ENCODE measurements at regions not wholly inside any gene's neighbourhood (a gene's known extent, or its start where the extent isn't known, plus 50 kb on each side); places are given as distances from the start of the nearest gene placed in this dataset.
"Not testable (repeated sequence)": the region's sequence is repeated elsewhere in the genome, so short reads cannot be mapped to it uniquely, and the experiment has no call there.

DNA sequence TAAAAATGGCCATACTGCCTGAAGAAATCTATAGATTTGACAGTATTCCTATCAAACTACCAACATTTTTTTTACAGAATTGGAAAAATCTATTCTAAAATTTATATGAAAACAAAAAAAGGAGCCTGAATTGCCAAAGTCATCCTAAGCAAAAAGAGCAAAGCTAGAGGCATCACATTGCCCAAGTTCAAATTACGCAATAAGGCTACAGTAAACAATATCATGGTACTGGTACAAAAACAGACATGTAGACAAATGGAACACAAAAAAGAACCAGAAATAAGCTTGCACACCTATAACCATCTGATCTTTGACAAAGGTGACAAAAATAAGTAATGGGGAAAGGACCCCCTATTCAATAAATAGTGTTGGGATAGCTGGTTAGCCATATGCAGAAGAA, 50.2 kb upstream of the THSD7B start:
- DNase-seq, result no peak

DNA sequence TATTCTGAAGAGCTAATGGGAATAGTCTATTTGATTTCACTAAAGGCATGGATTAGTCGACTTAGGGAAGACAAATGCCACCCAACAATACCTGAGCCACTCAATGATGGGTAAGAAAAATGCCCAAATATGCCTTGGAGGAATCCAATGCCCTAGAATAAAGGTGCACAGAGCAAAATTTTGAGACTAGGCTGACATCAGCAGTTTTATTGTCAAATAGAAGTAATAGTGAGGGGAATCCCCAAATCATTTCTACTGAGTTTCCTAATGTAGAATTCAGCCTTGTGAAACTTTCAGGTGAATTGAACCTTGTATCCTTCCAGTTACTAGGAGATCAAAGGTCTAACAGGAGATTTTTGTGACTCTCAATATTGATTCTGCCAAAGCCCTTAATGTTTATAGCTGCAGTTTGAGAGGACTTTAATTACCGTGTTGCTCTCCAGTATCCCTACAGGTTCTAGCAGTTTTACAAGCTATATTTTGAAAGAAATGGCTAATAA, 50.8 kb upstream of the THSD7B start:
- DNase-seq, result no peak

DNA sequence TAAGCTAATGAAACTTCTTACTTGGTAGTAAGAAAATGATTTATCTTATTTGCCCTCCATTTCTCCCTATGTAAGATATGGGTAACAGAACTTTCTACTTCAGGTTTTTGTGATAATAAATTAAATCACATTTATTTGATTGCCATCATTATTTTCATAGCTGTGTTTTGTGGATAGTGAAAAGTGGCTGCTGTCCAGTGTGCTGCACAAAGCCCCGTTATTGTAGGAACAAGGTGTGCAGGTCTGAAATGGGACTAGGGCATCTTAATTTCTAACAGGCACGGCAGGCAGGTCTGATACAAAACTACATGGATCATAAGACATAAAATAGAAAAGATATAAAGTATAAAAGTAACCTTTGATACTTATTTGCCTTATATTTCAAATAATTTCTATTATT, 51.6 kb upstream of the THSD7B start:
- DNase-seq, result no peak

DNA sequence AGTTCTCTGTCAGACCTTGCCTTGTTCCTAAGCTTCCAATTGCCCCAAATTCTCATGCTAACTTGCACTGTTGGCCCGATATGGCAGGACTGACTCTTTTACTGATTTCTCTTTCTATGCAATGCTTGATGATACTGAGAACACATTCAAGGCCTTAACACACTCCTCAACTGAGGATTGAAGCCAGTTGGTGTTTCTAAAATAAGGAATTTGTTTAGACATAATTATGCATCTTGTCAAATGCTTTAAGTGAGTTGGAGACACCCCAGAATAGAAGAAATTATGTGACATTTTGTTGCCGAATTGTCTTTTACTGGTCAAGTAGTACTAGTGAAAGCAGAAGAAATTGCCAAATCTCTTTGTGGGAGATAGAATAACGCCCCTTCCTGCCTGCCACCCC, 60.0 kb upstream of the THSD7B start:
- no peak for DNase-seq

DNA sequence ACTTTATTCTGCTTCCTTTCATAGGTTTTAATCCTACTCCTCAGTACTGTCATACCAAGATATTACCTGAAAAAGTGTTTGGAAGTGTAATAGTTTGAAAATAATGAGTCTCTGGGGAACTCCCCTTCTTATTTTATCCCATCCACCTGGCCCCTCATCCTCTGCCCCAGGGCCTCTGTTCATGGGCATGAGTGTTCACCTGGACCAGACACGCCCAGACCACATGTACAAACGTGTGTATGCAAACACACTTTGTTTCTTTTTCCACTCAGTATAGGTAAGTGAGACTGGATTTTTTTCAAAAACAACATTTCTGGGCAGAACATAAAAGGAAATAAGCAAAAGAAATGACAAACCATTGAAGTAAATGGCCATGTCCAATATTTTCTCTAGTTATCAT, 62.1 kb upstream of the THSD7B start:
- DNase-seq, result no peak

DNA sequence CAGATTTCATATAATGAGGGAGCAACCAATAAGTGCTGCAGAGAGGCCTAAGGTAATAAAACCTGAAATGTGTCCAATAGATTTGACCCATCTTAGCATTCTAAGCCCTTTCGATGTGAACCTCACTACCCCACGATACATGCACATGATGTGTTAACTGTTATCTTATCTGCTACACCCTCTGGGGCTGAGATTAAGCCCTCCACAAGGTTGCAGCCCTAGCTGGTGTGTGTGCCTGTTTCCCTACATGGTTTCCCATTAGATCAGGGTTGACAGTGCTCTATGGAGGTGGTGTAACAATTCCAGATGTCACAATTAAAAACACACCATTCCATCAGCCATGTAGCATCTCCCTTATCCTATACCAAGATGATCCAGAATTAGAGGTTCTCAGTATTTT, 68.9 kb upstream of the THSD7B start:
- no peak for DNase-seq

DNA sequence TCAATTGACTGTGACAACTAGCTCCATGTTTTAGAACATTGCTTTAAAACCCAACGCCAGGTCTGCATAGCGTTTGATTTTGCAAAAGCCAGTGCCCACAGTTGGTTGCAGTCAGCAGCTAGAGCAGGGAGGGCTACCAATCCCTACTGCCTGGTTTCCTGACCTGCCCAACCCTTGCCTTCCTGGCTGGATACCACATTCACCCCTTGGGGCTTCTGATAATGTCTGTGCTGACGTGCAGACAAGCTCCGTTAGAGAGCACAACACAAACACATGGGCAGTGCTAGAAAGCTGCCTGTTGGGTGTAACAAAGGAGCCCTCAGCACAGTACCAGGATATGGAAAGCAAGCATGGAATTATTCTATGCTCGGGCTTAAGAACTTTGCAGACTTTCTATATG, 71.4 kb upstream of the THSD7B start:
- no peak for DNase-seq

DNA sequence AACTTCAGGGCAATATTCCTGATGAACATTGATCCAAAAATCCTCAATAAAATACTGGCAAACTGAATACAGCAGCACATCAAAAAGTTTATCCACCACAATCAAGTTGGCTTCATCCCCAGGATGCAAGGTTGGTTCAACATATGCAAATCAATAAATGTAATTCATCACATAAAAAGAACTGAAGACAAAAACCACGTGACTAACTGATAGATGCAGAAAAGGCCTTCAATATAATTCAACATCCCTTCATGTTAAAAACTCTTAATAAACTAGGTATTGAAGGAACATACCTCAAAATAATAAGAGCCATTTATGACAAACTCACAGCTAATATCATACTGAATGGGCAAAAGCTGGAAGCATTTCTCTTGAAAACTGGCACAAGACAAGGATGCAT, 85.3 kb upstream of the THSD7B start:
- not testable (repeated sequence) for DNase-seq

DNA sequence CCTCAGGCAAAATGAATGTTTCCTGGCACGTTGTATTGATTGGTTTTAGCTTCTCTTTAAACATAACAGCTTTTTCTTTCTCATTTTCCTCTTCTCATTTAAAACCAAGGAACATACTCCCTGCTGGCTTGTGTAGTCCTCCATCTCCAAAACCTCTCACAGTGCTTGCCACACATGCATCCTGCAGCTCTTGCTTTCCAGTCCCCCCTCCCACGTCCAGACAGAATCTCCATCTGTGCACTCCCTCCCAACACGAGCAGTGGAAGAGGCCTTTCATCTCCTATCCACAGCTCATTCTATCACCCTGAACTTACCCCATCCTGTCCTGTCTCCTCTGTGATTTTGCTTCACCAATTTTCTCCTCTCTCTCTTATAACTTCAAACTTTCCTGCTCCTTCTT, 99.6 kb upstream of the THSD7B start:
- DNase-seq, result peak; percentile 41

DNA sequence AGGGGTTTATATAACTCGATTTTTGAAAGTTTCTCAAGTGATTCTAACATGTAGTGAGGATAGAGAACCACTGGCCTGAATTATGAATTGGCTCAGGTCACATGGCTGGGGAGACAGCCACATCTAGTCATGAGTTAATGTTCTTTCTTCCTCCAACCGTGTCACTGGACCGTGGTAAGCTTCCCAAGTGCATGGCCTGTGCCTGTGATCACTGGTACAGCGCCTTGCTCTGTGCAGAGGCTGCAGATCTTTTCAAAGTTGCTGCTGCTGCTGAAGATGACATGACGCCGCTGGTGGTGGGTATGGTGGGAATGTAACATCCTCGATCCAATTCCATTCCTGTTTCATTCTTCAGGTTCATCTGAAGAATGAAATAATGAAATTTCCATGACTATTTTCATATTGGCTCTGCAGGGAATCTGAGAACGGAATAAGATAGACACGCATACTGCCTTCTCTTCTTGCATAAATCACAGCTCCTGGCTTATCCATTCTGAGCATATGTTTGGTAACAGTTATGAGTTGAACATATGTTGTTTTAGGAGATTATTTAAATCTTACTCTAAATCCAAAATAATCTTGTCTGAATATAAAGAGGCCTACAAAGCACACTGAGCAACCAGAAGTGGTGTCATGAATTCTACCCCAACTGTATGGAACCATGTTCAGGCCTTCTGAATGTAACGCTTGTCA, 100.5 kb upstream of the THSD7B start:
- DNase-seq, result peak; percentile 85

DNA sequence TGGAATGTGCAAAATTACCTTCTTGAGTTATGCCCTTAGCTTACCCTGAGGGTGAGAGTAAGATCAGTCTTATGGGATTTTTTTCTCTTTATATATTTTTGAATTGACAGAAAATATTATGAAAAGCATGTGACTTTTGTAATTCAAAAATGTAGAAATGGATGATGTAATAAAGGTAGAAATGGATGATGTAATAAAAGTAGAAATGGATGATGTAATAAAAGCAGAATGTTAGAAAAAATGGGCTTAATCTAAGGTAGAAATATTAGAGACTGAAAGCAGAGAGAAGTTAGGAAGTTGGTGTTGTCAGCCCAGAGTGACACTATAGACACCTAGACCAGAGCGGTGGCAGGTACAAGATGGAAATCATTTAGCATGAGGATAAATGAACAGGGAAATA, 107.1 kb upstream of the THSD7B start:
- no peak for DNase-seq

DNA sequence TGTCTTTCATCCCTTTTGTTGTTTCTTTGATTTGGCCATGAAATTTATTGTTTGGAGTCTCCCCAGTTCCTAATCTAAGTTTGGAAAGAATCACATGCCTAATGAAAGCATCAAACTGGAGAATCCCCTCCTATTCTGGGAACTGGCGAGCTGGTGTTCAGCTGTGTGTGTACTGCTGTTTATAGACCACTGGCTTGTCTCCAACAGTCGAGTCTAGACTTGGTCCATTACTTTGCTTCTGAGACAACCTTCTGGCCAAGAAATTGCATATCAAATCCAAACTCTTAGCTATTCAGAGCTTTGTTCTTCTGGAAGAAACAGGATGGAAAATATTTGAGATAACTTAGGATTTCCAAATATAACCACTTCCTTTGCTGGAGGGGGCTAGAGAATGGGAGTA, 111.5 kb upstream of the THSD7B start:
- DNase-seq, result no peak

DNA sequence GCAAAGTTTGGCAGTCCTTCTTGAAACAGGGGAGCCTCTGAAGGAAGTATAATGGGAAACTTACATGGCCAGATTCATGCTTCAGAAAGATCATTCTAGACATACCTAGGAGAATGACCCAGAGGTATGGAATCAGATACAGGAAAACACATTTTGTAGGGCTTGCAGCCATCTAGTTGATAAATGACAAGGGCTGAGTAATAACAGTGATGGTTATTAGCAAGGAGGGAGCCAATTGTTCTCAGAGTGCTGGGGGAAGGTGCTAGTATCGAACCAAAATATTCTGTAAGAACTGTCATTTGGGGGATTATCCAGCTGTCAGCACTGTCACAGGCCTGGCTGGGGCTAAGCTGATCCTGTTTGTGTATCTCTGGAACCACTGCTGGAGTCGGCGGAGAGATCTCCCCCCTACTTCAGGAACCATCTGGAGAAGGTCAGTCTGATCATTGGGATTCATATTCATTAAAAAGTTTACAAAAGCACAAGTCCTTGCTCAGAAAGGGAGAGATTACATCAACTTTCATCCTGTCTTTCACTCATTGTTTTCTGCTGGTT, 113.8 kb upstream of the THSD7B start:
- DNase-seq, result peak; percentile 68

DNA sequence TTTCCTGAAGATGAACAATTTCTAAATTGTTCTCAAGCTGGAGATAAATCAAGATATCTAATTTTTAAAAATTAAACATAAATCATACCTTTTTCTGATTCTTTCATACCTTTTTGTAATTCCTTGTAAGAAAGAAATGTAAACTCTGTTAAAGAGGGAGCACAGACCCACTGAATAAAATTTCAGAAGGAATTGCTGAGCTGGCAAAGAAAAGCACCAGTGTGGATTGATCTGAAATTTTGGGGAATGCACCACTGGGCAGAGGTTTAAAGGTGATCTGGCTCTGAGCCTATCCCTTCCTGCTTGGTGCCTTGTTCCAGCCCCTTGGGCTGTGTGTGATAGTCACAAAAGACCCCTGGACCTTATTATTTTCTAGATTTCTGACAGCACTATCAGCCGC, 118.3 kb upstream of the THSD7B start:
- no peak for DNase-seq

DNA sequence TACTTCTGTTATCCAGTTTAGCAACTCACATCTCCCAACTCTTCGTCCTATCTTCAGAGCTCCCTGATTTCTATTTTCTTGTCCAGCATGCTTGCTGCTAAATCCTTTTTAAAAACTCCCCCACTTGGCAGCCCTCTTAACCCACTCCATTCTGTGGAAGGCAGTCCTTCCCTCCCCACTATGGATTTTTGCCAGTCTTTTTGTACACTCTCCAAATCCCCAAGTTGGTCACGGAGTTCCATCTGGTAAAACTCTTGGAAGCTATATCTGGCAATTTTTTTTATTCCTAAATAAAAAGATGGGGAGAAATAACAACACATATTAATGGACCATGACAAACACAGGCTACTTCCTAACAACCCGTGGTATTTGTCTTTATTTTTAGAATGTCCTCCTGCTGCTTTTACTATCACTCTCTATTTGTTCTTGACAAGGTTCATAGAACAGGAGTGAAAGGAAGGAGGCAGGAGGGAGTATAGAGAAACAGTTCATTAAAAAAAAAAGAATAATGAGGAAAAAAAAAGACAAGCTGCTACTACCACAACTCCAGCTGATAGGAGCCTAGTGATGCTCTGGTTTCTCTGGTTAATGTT, 120.0 kb upstream of the THSD7B start:
- DNase-seq, result no peak

DNA sequence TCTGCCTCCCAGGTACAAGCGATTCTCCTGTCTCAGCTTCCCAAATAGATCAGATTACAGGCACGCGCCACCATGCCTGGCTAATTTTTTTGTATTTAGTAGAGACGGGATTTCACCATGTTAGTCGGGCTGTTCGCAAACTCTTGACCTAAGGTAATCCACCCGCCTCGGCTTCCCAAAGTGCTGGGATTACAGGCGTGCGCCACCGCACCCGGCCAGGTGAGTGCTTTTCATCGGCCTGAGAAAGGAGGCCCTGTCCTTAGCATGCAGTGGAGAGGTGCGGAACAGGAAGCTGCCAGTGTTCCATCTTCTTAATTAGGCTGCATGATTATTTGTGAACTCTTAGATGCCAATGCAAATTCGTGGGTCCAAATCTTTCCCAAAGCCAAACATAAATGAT, 125.7 kb upstream of the THSD7B start:
- DNase-seq, result no peak

DNA sequence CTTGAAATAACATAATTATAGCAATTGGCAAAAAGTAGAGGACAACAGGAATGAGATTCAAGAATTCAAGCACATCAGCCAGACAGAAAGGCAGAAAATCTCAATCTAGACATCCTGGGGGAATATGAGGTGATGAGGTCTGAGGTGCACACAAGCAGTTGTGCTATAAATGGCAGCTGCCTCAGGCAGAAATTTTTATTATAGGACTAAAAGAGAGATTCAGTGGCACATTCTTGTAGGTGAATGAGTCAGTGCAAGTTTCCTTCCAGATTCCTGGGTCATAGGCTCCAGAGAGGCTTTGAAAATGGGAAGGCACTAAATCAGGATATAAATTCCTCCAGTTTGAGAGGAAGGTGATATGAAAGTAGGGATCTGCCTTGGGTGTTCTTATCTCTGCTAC, 127.2 kb upstream of the THSD7B start:
- DNase-seq, result no peak

DNA sequence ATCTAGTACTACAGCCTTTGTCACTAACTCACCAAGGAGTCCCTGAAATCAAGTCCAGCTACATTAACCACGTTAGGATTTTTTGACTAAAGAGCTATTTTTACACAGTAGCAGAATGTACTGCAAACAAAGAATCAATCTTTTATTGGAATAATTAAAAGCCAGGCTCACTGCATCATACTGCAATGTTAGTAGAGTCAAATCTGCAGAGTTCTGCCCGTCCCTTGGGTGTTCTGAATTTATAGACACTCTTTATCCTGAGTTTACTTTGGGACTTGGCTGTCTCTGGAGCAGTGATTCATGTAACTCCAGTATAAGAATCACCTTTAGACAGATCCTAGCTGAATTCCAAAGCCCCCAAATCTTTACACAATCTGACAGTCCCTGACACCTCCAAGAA, 127.9 kb upstream of the THSD7B start:
- no peak for DNase-seq

DNA sequence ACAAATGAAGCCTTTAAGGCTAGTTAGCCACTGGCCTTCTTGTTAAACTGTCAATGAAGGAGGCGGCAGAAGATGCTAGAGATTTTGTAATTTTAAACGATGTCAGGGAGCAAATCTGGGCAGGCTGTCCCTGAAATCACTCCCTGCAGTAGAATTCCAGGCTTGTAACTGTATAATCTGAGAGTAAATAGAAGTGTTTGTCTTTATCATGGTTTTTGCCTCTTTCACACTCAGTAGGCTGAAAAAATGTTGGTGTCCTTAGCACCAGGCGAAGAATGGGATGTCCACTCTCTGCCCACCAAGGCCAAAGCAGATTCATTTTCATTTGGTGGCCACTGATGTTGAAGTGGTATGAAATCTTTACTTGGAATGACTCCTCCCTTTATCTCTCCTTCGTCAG, 136.9 kb upstream of the THSD7B start:
- no peak for DNase-seq

DNA sequence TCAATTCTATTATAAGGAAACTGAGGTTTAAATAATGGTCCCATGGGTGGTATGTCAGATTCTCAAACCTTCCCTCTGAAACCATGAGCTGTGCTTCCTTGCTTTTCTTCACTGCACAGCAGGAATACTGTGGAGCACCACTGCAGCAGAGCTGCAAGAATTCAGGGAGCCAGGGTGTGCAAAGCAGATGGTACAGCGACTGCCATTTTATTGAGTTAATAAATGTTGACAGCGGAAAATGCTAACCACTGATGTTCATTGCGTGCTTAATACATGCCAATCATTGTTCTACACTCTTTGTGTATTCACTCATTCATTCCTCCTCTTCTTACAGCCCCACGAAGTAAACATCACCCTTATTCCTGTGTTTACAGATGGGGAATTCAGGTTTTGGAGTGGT, 152.2 kb upstream of the THSD7B start:
- DNase-seq, result peak; percentile 61

DNA sequence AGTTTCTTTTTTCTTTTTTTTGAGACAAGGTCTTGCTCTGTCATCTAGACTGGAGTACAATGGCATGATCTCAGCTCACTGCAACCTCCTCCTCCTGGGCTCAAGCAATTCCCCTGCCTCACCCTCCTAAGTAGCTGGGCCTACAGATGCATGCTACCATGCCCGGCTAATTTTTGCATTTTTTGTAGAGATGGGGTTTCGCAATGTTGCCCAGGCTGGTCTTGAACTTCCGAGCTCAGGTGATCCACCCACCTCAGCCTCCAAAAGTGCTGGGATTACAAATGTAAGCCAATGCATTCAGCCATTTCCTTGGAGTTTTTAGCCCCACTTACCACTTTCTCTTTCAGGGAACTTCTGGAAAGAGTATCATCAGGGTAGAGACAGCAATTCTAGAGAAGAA, 153.3 kb upstream of the THSD7B start:
- no peak for DNase-seq

DNA sequence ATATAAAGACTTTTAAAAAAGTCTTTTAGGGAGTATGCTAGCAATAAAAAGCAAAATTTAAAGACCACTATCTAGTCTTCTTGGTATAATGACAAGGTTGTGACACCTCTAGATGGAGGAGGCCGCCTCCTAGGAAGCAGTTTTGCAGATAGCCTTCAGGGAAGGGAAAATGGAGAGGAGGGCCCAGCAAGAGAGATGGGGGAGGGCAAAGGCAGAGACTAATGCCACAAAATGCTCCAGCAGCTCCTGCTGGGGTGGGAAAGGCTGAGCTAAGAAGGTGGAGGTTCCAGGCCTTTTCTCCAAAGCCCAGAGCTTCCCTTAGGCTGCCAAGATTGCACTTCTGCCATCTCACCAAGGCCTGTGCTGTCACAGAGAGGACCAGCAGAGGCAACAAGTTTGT, 153.9 kb upstream of the THSD7B start:
- DNase-seq, result no peak

DNA sequence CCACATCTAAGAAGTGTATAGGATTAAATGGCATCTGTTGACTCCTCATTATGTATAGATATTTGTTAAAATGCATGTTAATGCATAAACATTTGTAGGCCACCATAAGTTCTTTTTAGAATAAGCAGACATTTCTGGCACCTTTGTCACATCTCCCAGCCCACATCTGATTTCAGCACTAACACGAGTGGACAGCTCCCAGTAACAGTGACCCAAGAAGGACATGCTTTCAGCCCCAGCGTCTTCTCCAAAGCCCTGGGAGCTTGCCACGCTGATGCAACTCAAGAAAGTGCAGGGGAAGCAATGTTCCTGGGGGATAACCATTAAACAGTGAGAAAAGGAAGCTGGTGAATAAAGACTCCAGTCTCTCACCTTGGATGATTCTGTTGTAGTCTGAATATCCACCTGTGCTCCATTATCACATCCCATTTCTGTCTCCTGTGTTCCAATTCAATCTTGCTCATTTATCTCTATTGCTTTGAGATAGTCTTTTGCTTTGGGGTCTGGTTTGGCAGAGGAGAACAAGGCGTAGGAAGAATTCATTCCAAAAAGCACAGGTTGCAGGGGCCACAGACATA, 182.6 kb upstream of the THSD7B start:
- no peak for DNase-seq

DNA sequence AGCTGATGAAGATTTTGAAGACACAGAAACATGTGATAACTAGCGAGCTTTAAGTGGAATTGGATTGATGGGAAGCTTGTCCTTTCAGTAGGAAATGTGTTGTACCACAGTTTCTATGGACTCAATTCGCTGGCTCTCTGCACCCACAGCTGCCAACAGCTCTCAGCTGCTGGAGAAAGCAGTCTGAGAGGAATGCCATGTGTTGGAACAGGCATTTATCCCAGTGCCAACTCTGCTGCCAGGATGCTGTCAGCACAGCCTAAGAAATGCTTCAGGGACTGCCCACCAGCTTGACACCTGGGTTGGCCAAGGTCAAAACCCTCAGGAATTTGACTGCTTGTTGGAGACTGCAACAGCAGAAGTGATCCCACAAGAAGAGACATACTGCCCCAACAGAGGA, 193.0 kb upstream of the THSD7B start:
- no peak for DNase-seq

All from NCI-H524 treated with DMSO at 0.1 percent for 48 hours (cell line).